Gastroesophageal sphincter (tissue), 4 donors: ENCODE measurements at regions not wholly inside any gene's neighbourhood (a gene's known extent, or its start where the extent isn't known, plus 50 kb on each side); places are given as distances from the start of the nearest gene placed in this dataset.

Experiments used
- ATAC-seq: fragments of 150-250 bp; one replicate; pipeline ENCODE4 v1.9.1; 2016; ENCODE audit warnings: mild to moderate bottlenecking, moderate library complexity
- H3K27ac ChIP-seq, 4 donors: fragments of 200-600 bp; sonication (generic) in 3 of 4; 1 replicate in 3 of 4; 2 replicates in 1 of 4; pipeline ENCODE4 v1.5.1; 2016 to 2019
- H3K27me3 ChIP-seq: fragments of 200-600 bp; sonication (generic); one replicate; pipeline ENCODE4 v1.5.1; 2019
- H3K36me3 ChIP-seq, 2 donors: fragments of 200-600 bp; sonication (generic); one replicate each; pipeline ENCODE4 v1.5.1; 2019; ENCODE audit warnings: control low read depth in 1 of 2
- H3K4me1 ChIP-seq, 3 donors: fragments of 200-600 bp; sonication (generic); 1 replicate in 2 of 3; 2 replicates in 1 of 3; pipeline ENCODE4 v1.5.1; 2016 to 2019; ENCODE audit warnings: control low read depth in 2 of 3
- H3K4me3 ChIP-seq, 2 donors: fragments of 200-600 bp; sonication (generic); one replicate each; pipeline ENCODE4 v1.5.1; 2019; ENCODE audit warnings: mild to moderate bottlenecking in 1 of 2, moderate library complexity in 1 of 2
- H3K9me3 ChIP-seq, 3 donors: fragments of 200-600 bp; sonication (generic); one replicate each; pipeline ENCODE4 v1.5.1; 2017 to 2019; ENCODE audit warnings: control low read depth in 2 of 3
- EP300 ChIP-seq: sonication (generic); formaldehyde crosslinking; IDR thresholded peaks from one replicate; pipeline ENCODE4 v1.6.1; 2017; ENCODE audit warnings: antibody characterized with exemption, mild to moderate bottlenecking
- POLR2A ChIP-seq, 2 donors: fragments of 450-650 bp; IDR thresholded peaks; one replicate each; pipeline ENCODE4 v1.6.1; 2017; ENCODE audit warnings: antibody characterized with exemption in 2 of 2, mild to moderate bottlenecking in 2 of 2, moderate library complexity in 1 of 2
- POLR2AphosphoS5 ChIP-seq: sonication (generic); formaldehyde crosslinking; IDR thresholded peaks from one replicate; pipeline ENCODE4 v1.6.1; 2017; ENCODE audit warnings: antibody characterized with exemption
- WGBS, 2 donors: methylation state at CpG; one replicate each; pipeline ENCODE4 v1.1.5; 2018; ENCODE audit warnings: low coverage in 1 of 2; 5-methylcytosine and 5-hydroxymethylcytosine counted together
- TF ChIP-seq, protein P1 (sequence below), 4 experiments: fragments of 200-600 bp in 2 of 4; fragments of 450-650 bp in 2 of 4; sonication (generic) in 1 of 4; IDR thresholded peaks; one replicate each; pipeline ENCODE4 v1.5.1; 2017 to 2019; ENCODE audit warnings: antibody characterized with exemption in 4 of 4, mild to moderate bottlenecking in 2 of 4, moderate library complexity in 2 of 4

DNA sequence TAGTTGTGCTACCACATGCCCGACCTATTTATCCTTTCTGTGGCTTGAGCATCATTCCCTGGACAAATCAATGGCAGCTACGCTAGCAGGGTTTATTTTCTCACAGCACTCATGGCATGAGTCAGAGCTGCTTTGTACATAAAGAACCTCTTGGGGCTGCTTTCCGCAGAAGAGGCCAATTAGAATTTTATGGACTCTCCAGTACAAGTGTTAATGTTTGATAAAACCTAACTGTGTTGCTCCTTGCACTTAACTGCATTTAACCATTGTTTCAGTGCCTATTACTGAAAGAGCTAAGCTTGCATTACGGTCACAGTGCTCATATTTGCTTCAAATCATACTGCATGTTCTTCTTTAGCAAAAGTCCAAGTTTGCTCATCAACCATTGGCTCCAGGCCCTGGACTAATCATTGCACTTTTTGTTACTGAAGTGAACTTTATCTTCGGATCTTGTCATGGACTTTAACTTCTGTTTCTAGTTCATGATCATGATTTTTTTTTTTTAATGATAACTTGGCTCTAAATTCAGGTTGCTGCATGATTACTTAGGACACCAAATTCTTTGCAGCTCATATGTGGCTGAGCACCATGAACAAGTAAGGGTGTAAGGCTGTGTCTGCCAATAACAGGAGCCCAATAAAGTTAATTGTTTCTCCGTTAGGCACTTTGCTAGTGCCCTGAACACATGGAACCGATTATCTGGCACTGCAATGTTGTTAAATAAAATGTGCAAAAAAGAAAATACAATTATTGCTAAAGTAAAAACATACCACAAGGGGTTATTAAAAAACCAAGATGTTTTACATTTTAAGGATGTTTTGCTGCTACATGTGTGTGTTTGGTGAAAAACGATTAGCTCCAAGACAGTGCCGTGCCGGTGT is 492.2 kb downstream of the KCNJ2 start:
- no peaks in the 10 kb centered on the region for H3K27me3 ChIP-seq
- no peaks in the 10 kb centered on the region for H3K4me1 ChIP-seq
- no peak overlapping the region for H3K27ac ChIP-seq
- TF ChIP-seq POLR2A (IDR thresholded peaks at IDR 0.05) (no peak), POLR2AphosphoS5 (no peak), EP300 (no peak)
- TF ChIP-seq, protein P1, sequence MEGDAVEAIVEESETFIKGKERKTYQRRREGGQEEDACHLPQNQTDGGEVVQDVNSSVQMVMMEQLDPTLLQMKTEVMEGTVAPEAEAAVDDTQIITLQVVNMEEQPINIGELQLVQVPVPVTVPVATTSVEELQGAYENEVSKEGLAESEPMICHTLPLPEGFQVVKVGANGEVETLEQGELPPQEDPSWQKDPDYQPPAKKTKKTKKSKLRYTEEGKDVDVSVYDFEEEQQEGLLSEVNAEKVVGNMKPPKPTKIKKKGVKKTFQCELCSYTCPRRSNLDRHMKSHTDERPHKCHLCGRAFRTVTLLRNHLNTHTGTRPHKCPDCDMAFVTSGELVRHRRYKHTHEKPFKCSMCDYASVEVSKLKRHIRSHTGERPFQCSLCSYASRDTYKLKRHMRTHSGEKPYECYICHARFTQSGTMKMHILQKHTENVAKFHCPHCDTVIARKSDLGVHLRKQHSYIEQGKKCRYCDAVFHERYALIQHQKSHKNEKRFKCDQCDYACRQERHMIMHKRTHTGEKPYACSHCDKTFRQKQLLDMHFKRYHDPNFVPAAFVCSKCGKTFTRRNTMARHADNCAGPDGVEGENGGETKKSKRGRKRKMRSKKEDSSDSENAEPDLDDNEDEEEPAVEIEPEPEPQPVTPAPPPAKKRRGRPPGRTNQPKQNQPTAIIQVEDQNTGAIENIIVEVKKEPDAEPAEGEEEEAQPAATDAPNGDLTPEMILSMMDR (IDR thresholded peaks at IDR 0.05), result no peak
- no peak for ATAC-seq
- WGBS, 2 donors, result 67 to 70% methylated on average over 7 to 10 of the region's 10 CpGs
- no peaks in the 10 kb centered on the region for H3K36me3 ChIP-seq
- H3K4me3 ChIP-seq, result no peak overlapping the region
- H3K9me3 ChIP-seq, result no peaks in the 10 kb centered on the region

DNA sequence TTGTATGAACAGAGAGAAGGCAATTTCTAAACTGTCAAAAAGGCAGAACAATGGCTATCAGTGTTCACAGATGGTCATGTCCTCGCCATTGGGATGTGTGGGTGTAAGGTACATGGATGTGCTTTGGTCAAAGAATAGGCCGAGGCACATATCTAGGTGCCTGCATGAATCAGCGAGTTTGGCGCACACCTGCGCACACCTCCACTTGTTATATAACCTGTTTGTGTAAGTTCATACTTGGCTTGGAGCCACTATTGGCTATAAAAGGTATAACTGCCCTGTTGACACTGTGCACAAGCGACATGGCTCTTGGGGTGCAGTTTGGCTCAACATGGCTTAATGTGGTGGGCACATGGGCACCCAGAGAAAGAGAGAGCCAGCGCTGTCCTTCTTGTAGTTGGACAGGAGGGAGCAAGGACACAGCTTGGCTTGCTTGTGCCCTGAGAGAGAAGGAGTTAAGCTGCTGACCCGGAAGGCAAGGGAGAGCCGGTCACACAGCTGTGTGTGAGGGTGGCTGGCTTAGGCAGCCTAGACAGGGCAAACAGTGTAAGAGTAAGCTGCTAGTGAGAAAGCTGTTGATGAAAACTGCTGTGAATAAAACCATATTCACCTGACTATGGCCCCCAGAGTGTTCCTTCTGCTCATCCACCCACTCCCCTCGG is 499.1 kb downstream of the KCNJ2 start:
- ATAC-seq, result no peak
- H3K9me3 ChIP-seq, result no peaks in the 10 kb centered on the region

DNA sequence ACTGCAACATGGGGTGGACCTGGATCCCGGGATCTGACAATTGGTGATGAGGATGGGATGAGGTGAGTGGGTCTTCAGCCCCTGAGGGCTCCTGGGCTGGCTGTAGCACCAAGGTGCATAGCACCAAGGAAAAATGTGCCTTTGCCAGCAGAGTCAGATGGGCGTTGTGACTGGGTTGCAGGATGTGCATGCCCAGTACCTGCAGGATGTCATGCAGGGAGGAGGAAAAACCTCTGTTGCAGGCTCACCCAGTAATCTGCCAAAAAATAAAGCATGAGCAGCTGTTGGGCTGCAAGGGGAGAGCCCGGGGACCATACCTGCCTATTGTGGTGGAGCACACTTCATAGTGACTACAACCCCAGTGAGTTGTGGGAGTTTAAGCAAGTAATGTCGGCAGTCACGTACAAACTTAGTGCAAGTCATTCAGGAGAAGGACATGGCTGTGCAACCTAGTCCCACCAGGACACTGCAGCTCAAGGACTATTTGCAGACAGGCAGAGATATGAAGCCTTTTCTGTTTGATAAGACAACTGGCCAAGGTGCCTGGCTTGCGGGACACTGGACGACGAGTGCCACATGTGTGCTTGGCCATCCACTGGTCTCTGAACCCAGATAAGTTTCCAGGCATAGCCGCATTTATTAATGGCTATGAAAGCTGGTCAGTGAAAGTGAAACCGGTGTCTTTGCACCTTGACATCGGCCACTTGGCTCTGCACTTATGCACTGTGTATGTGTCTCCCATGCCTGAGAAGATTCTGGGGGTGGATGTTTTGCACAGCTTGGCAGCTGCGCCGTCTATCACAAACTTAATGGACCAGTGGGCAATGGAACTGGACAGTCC is 499.8 kb downstream of the KCNJ2 start:
- Histone ChIP-seq H3K27ac (no peak overlapping the region), H3K4me3 (no peak overlapping the region), H3K36me3 (no peaks in the 10 kb centered on the region), H3K4me1 (no peaks in the 10 kb centered on the region), H3K9me3 (no peaks in the 10 kb centered on the region), H3K27me3 (no peaks in the 10 kb centered on the region)
- 81 to 88% methylated on average over 3 to 11 of the region's 13 CpGs for WGBS, 2 donors
- TF ChIP-seq EP300, result no peak
- TF ChIP-seq POLR2AphosphoS5, result no peak
- no peak for TF ChIP-seq POLR2A (IDR thresholded peaks at IDR 0.05)
- TF ChIP-seq, protein P1 (IDR thresholded peaks at IDR 0.05), result no peak
- no peak for ATAC-seq

More for the DNA sequence above, 499.1 kb downstream of the KCNJ2 start:
- WGBS, 2 donors, result 77 to 91% methylated on average over 8 to 9 of the region's 10 CpGs
- Histone ChIP-seq H3K27me3 (no peaks in the 10 kb centered on the region), H3K36me3 (no peaks in the 10 kb centered on the region), H3K27ac (no peak overlapping the region), H3K4me1 (no peaks in the 10 kb centered on the region), H3K4me3 (no peak overlapping the region)
- no peak for TF ChIP-seq POLR2A (IDR thresholded peaks at IDR 0.05)
- TF ChIP-seq POLR2AphosphoS5, result no peak
- TF ChIP-seq EP300, result no peak
- TF ChIP-seq, protein P1 (IDR thresholded peaks at IDR 0.05), result no peak

DNA sequence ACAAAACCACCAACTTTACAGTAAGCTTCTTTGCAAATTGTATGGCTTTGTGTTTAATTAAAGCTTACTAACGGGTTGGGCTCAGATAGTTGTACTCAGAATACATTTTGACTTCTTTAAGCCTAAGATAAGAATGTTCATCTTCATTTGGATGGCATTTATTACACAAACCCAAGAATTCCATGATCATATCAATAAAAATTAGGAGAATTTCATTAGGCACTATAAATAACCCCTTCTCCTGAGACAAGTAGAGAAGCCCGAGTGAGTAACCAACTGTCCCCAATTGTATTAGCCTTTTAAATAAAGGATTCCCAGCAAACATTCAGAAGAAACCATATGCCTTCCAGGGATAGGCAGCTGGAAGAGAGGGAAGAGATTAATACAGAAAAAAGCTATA is 504.7 kb downstream of the KCNJ2 start:
- H3K4me3 ChIP-seq, result no peak overlapping the region
- 37 to 57% methylated on average over 2 of the region's 2 CpGs for WGBS, 2 donors
- H3K27ac ChIP-seq, result no peak overlapping the region
- no peaks in the 10 kb centered on the region for H3K9me3 ChIP-seq
- ATAC-seq, result no peak
- no peaks in the 10 kb centered on the region for H3K27me3 ChIP-seq
- TF ChIP-seq EP300 (no peak), POLR2AphosphoS5 (no peak), POLR2A (IDR thresholded peaks at IDR 0.05) (no peak)
- TF ChIP-seq, protein P1 (IDR thresholded peaks at IDR 0.05), result no peak
- no peaks in the 10 kb centered on the region for H3K36me3 ChIP-seq
- H3K4me1 ChIP-seq, result no peaks in the 10 kb centered on the region
